HG02840 (cell line): ENCODE measurements at regions not wholly inside any gene's neighbourhood (a gene's known extent, or its start where the extent isn't known, plus 50 kb on each side); places are given as distances from the start of the nearest gene placed in this dataset.

Source experiments
- ATAC-seq: cut with Tn5 transposase; IDR thresholded peaks from one replicate; pipeline ENCODE4 v1.9.1; 2021; ENCODE audit warnings: mild to moderate bottlenecking, moderate library complexity, moderate number of reproducible peaks; ENCODE audit not compliant: unreplicated experiment, low FRiP score

GRCh38 chr12:115481141-115481540 lies 796.4 kb downstream of the MED13L start:
- no peak for ATAC-seq

GRCh38 chr12:115478505-115478904 lies 794.5 kb upstream of the TBX3 start:
- ATAC-seq, result no peak

- no peak for ATAC-seq
These were observed 790.8 kb upstream of the TBX3 start for GRCh38 chr12:115474539-115475353.

- no peak for ATAC-seq
These were observed 789.4 kb upstream of the TBX3 start for GRCh38 chr12:115473257-115473956.

- ATAC-seq, result no peak
These were observed 788.9 kb upstream of the TBX3 start for GRCh38 chr12:115472852-115473251.

- ATAC-seq, result no peak
These were observed 787.0 kb upstream of the TBX3 start for GRCh38 chr12:115470977-115471376.

- no peak for ATAC-seq
These were observed 786.6 kb upstream of the TBX3 start for GRCh38 chr12:115470526-115470925.

- ATAC-seq, result no peak
These were observed 784.1 kb upstream of the TBX3 start for GRCh38 chr12:115468087-115468510.

- ATAC-seq, result no peak
These were observed 783.6 kb upstream of the TBX3 start for GRCh38 chr12:115467531-115467930.

GRCh38 chr12:115466076-115466475 lies 782.1 kb upstream of the TBX3 start:
- ATAC-seq, result no peak

GRCh38 chr12:115464661-115465060 lies 780.7 kb upstream of the TBX3 start:
- ATAC-seq, result no peak

- no peak for ATAC-seq
These were observed 780.2 kb upstream of the TBX3 start for GRCh38 chr12:115464111-115464581.

- ATAC-seq, result no peak
These were observed 777.4 kb upstream of the TBX3 start for GRCh38 chr12:115461401-115461800.

GRCh38 chr12:115457798-115458197 lies 773.8 kb upstream of the TBX3 start:
- ATAC-seq, result no peak

GRCh38 chr12:115456946-115457689 lies 773.1 kb upstream of the TBX3 start:
- no peak for ATAC-seq

- ATAC-seq, result no peak
These were observed 771.3 kb upstream of the TBX3 start for GRCh38 chr12:115455268-115455681.

GRCh38 chr12:115452751-115453281 lies 768.8 kb upstream of the TBX3 start:
- ATAC-seq, result no peak

GRCh38 chr12:115451780-115452736 lies 768.1 kb upstream of the TBX3 start:
- ATAC-seq, result no peak

- ATAC-seq, result no peak
These were observed 767.3 kb upstream of the TBX3 start for GRCh38 chr12:115451151-115451779.
